ENCODE measurements at regions not wholly inside any gene's neighbourhood (a gene's known extent, or its start where the extent isn't known, plus 50 kb on each side); places are given as distances from the start of the nearest gene placed in this dataset.

DNA sequence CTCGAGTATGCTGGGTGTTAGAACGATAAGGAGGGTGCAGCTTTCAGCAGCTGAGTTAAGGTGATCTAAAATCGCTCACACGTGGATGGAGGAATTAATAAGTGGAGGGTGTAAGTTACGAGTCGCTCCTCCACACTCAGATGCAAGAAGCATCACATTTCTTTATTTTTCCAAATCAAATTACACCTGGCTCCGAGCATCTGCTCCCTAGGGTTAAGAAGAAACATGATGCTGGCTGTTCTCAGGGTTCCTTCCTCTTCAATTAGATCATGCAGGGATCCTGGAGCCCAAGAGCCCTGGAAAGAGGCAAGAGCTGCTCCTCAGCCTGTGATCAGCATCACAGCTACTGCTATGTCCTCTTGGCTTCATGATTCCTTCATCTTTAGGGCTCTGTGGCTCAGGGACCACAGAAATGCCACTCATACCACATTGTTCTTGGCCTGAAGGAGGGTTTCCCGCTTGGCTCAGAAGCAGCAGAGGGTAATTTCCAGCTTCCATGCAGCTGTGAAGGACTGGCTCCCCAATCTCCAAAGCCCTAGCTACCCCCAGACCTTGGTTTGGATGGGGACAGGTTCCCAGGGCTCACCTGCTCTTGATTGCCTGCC lies 235.9 kb upstream of the ZNF32 start:
- Mint-ChIP-seq H3K4me3 (no peak overlapping the region), H3K27me3 (ENCODE audit: low read depth in 3 of 3) (peaks cover 2 to 14% (median 4%) of the 10 kb centered on the region in 3 donors), H3K36me3 (no peaks in the 10 kb centered on the region), H3K9me3 (no peaks in the 10 kb centered on the region), H3K27ac (no peak overlapping the region), H3K4me1 (no peaks in the 10 kb centered on the region)
- no peaks in the 10 kb centered on the region for H3K4me1 ChIP-seq (ENCODE audit: control insufficient read depth in 1 of 2, insufficient read depth in 2 of 2, low read length in 2 of 2)
- H3K4me3 ChIP-seq (replicated peaks in 1 of 3; ENCODE audit: low read depth in 2 of 3, low read length in 3 of 3) = no peak overlapping the region
- TF ChIP-seq, protein P1, sequence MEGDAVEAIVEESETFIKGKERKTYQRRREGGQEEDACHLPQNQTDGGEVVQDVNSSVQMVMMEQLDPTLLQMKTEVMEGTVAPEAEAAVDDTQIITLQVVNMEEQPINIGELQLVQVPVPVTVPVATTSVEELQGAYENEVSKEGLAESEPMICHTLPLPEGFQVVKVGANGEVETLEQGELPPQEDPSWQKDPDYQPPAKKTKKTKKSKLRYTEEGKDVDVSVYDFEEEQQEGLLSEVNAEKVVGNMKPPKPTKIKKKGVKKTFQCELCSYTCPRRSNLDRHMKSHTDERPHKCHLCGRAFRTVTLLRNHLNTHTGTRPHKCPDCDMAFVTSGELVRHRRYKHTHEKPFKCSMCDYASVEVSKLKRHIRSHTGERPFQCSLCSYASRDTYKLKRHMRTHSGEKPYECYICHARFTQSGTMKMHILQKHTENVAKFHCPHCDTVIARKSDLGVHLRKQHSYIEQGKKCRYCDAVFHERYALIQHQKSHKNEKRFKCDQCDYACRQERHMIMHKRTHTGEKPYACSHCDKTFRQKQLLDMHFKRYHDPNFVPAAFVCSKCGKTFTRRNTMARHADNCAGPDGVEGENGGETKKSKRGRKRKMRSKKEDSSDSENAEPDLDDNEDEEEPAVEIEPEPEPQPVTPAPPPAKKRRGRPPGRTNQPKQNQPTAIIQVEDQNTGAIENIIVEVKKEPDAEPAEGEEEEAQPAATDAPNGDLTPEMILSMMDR (IDR thresholded peaks at IDR 0.05) = no peak
- peaks cover 0 to 2% of the 10 kb centered on the region in 2 donors for H3K27me3 ChIP-seq (ENCODE audit: control insufficient read depth in 2 of 2, insufficient read depth in 2 of 2, low read length in 2 of 2)
- intact Hi-C loops (cut with micrococcal nuclease) = no loop called here
- H3K36me3 ChIP-seq (replicated peaks in 1 of 2; ENCODE audit: control insufficient read depth in 1 of 2, insufficient read depth in 2 of 2, low read length in 2 of 2) = no peaks in the 10 kb centered on the region
- WGBS (ENCODE audit: insufficient coverage) = 60% methylated on average over 1 of the region's 8 CpGs
- H3K79me2 ChIP-seq (ENCODE audit: insufficient read depth, low read length) = no peaks in the 10 kb centered on the region
- H3K9ac ChIP-seq (ENCODE audit: insufficient read depth, low read length, poor library complexity, severe bottlenecking) = no peak overlapping the region
- H3K9me3 ChIP-seq (replicated peaks in 1 of 2; ENCODE audit: control insufficient read depth in 1 of 2, insufficient read depth in 1 of 2, low read length in 2 of 2) = no peaks in the 10 kb centered on the region
- H3K4me2 ChIP-seq (replicated peaks; ENCODE audit: extremely low read depth, low read length, poor library complexity, severe bottlenecking) = no peak overlapping the region
- no peak overlapping the region for H3K27ac ChIP-seq (ENCODE audit: low read depth in 1 of 2, low read length in 2 of 2)
- H2AFZ ChIP-seq (ENCODE audit: insufficient read depth, low read depth, low read length, poor library complexity, severe bottlenecking) = no peak overlapping the region
- DNase-seq = no peak
- no peaks in the 10 kb centered on the region for H4K20me1 ChIP-seq (ENCODE audit: insufficient read depth, low read length)

DNA sequence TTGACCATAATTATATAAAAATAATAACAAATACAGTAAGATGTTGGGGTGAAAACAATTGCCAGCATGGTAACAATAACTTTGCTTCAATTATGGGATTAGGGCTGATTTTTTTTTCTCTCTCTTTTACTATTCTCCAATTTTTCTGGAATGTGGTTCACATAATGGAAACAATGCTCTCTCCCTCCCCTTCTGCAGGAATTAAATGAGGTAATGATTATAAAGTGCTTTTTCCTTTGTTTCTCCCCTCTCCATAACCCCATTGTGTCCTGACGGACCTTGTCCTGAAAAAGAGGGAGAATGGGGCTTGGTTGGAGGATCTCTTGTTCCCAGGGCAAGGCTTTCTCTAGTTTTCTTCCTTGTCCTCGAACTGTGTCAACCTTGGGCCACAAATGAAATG lies 234.0 kb upstream of the ZNF32 start:
- Histone ChIP-seq H3K4me1 (ENCODE audit: control insufficient read depth in 1 of 2, insufficient read depth in 2 of 2, low read length in 2 of 2) (no peaks in the 10 kb centered on the region), H3K27me3 (ENCODE audit: control insufficient read depth in 2 of 2, insufficient read depth in 2 of 2, low read length in 2 of 2) (peaks cover 0 to 2% of the 10 kb centered on the region in 2 donors), H3K4me3 (replicated peaks in 1 of 3; ENCODE audit: low read depth in 2 of 3, low read length in 3 of 3) (no peak overlapping the region), H3K79me2 (ENCODE audit: insufficient read depth, low read length) (no peaks in the 10 kb centered on the region), H3K9ac (ENCODE audit: insufficient read depth, low read length, poor library complexity, severe bottlenecking) (no peak overlapping the region), H3K27ac (ENCODE audit: low read depth in 1 of 2, low read length in 2 of 2) (no peak overlapping the region), H3K4me2 (replicated peaks; ENCODE audit: extremely low read depth, low read length, poor library complexity, severe bottlenecking) (no peak overlapping the region), H3K36me3 (replicated peaks in 1 of 2; ENCODE audit: control insufficient read depth in 1 of 2, insufficient read depth in 2 of 2, low read length in 2 of 2) (no peaks in the 10 kb centered on the region), H2AFZ (ENCODE audit: insufficient read depth, low read depth, low read length, poor library complexity, severe bottlenecking) (no peak overlapping the region), H3K9me3 (replicated peaks in 1 of 2; ENCODE audit: control insufficient read depth in 1 of 2, insufficient read depth in 1 of 2, low read length in 2 of 2) (no peaks in the 10 kb centered on the region), H4K20me1 (ENCODE audit: insufficient read depth, low read length) (no peaks in the 10 kb centered on the region)
- Mint-ChIP-seq H3K9me3 (no peaks in the 10 kb centered on the region), H3K36me3 (no peaks in the 10 kb centered on the region), H3K4me3 (no peak overlapping the region), H3K27me3 (ENCODE audit: low read depth in 3 of 3) (peaks cover 7 to 26% (median 9%) of the 10 kb centered on the region in 3 donors), H3K4me1 (no peaks in the 10 kb centered on the region), H3K27ac (no peak overlapping the region)
- DNase-seq = no peak
- TF ChIP-seq, protein P1 (IDR thresholded peaks at IDR 0.05) = no peak
- WGBS (ENCODE audit: insufficient coverage) = no CpG with 5 or more reads among the region's 2 CpGs
- intact Hi-C loops (cut with micrococcal nuclease) = no loop called here
